ENCODE measurements at regions not wholly inside any gene's neighbourhood (a gene's known extent, or its start where the extent isn't known, plus 50 kb on each side); places are given as distances from the start of the nearest gene placed in this dataset.

- Histone ChIP-seq H3K4me3 (replicated peaks; ENCODE audit: insufficient read depth, low read length) (no peak overlapping the region), H3K27ac (replicated peaks) (no peak overlapping the region), H3K27me3 (ENCODE audit: insufficient read depth, poor library complexity, severe bottlenecking) (peaks cover 4% of the 10 kb centered on the region)
- DNase-seq (ENCODE audit: low read depth in 1 of 2, low spot score in 1 of 2): no peak
- no peak for TF ChIP-seq POLR2AphosphoS5 (IDR thresholded peaks at IDR 0.05; ENCODE audit: low read depth)
- TF ChIP-seq, protein P1, sequence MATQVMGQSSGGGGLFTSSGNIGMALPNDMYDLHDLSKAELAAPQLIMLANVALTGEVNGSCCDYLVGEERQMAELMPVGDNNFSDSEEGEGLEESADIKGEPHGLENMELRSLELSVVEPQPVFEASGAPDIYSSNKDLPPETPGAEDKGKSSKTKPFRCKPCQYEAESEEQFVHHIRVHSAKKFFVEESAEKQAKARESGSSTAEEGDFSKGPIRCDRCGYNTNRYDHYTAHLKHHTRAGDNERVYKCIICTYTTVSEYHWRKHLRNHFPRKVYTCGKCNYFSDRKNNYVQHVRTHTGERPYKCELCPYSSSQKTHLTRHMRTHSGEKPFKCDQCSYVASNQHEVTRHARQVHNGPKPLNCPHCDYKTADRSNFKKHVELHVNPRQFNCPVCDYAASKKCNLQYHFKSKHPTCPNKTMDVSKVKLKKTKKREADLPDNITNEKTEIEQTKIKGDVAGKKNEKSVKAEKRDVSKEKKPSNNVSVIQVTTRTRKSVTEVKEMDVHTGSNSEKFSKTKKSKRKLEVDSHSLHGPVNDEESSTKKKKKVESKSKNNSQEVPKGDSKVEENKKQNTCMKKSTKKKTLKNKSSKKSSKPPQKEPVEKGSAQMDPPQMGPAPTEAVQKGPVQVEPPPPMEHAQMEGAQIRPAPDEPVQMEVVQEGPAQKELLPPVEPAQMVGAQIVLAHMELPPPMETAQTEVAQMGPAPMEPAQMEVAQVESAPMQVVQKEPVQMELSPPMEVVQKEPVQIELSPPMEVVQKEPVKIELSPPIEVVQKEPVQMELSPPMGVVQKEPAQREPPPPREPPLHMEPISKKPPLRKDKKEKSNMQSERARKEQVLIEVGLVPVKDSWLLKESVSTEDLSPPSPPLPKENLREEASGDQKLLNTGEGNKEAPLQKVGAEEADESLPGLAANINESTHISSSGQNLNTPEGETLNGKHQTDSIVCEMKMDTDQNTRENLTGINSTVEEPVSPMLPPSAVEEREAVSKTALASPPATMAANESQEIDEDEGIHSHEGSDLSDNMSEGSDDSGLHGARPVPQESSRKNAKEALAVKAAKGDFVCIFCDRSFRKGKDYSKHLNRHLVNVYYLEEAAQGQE (IDR thresholded peaks at IDR 0.05; ENCODE audit: insufficient replicate concordance, low read depth): no peak
- TF ChIP-seq SPI1 (IDR thresholded peaks at IDR 0.05; ENCODE audit: borderline replicate concordance, low read depth): no peak
- TF ChIP-seq GABPA (IDR thresholded peaks at IDR 0.05; ENCODE audit: low read depth): no peak
- TF ChIP-seq CTCF (IDR thresholded peaks at IDR 0.05; ENCODE audit: insufficient read depth, low read length): no peak
These were observed 51.4 kb upstream of the MAP3K4 start for GRCh38 chr6:160940197-160940596.

Measured in HL-60 (cell line).